Tibial nerve (tissue), 3 donors: ENCODE measurements at regions not wholly inside any gene's neighbourhood (a gene's known extent, or its start where the extent isn't known, plus 50 kb on each side); places are given as distances from the start of the nearest gene placed in this dataset.

Experiments used
- POLR2A ChIP-seq, 2 donors: fragments of 450-650 bp; IDR thresholded peaks; one replicate each; pipeline ENCODE4 v1.6.1; 2017; ENCODE audit warnings: antibody characterized with exemption in 2 of 2, mild to moderate bottlenecking in 2 of 2, moderate library complexity in 2 of 2
- TF ChIP-seq, protein P1 (sequence below), 5 experiments: fragments of 200-600 bp in 3 of 5; fragments of 450-650 bp in 2 of 5; sonication (generic) in 3 of 5; IDR thresholded peaks; one replicate each; pipeline ENCODE4 v1.5.1; 2016 to 2019; ENCODE audit warnings: antibody characterized with exemption in 5 of 5, mild to moderate bottlenecking in 3 of 5, moderate library complexity in 2 of 5

GRCh38 chr14:104268295-104268694, 129.9 kb downstream of the KIF26A start:
- TF ChIP-seq, protein P1, sequence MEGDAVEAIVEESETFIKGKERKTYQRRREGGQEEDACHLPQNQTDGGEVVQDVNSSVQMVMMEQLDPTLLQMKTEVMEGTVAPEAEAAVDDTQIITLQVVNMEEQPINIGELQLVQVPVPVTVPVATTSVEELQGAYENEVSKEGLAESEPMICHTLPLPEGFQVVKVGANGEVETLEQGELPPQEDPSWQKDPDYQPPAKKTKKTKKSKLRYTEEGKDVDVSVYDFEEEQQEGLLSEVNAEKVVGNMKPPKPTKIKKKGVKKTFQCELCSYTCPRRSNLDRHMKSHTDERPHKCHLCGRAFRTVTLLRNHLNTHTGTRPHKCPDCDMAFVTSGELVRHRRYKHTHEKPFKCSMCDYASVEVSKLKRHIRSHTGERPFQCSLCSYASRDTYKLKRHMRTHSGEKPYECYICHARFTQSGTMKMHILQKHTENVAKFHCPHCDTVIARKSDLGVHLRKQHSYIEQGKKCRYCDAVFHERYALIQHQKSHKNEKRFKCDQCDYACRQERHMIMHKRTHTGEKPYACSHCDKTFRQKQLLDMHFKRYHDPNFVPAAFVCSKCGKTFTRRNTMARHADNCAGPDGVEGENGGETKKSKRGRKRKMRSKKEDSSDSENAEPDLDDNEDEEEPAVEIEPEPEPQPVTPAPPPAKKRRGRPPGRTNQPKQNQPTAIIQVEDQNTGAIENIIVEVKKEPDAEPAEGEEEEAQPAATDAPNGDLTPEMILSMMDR (IDR thresholded peaks at IDR 0.05) = no peak
- no peak for TF ChIP-seq POLR2A (IDR thresholded peaks at IDR 0.05)
